ENCODE measurements at regions not wholly inside any gene's neighbourhood (a gene's known extent, or its start where the extent isn't known, plus 50 kb on each side); places are given as distances from the start of the nearest gene placed in this dataset.
A peak's percentile ranks its signal among the peaks of the same experiment; 100 is the strongest.
"Not testable (repeated sequence)": the region's sequence is repeated elsewhere in the genome, so short reads cannot be mapped to it uniquely, and the experiment has no call there.

DNA sequence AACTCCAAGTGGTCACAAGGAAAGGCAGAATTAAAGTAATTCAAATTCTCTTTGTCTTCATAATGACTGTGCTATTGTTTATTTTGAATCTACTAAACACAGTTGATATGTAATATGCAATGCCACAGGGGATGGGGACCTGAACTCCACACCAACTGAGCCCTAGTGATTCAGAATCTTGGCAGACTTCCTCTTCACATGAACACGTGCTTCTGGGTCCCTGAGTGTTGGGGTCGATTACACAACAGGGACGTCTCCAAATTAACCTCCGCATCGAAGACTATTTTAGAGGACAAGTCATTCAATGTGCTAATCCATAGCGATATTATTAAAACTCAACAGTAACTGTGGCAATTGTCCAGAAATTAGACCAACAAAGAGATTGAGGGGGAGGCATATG lies 95.3 kb upstream of the CARD11 start:
- no peak for DNase-seq

DNA sequence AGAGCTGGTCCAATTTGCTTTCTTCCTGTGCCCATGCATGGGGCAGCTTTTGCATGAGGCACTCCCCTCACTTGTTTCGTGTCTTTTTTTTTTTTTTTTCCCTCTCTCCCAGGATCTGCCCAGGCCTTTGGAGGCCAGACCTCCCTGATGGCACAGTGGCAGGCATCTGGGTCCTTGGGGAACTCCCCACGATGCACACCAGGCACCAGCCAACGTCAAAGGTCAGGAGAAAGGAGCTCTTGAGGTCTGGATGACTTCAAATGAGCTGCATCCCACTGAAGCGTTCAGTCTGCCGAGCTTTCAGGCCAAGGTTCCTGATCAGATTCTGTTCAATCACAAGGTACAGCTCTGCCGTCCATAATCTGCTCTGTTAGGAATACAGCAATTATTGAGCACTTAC lies 97.2 kb upstream of the CARD11 start:
- DNase-seq, result no peak

- no peak for DNase-seq
These were observed 97.7 kb upstream of the CARD11 start for GRCh38 chr7:3141326-3141725.

DNA sequence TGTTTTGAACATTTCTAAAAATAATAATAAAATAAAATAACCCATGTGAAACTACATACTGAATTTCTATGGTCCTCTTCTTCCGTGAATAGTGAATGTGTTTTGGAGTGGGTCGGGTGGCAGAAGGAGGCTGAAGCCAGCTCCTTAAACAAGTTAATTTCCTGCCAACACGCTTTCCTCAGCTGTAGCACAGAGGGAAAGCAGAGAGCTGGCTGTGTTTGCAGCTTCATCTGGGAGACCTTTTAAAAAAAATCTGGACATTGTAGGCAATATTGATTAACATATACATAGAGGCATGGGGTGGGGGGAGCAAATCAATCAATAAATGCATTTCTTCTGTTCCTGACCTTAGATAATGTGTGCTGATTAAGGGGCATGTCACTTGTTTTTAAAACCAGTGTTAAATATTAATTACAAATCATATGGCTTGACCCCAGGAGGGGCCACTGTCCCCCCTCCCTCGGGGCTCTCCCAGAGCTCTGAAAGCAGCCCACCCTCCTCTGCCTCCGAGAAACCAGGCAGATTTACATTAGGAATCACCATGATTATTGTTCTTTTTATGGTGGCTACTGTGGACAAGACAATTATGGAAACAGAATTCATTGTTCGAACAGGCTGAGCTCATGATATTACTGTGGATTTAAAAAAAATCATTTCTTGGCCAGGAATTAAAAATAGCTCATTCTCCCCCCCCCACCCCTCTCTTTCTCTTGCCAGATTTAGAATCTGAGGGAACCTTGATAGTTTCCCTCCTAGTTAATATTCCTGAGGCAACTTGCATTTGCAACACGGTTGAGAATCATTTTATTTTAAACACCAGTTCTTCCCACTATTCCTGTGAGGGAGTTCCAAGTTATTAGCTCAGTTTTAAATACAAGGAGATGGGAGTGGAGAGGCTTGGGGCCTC lies 100.5 kb upstream of the CARD11 start:
- DNase-seq, result no peak

GRCh38 chr7:3144776-3145125 lies 101.1 kb upstream of the CARD11 start:
- not testable (repeated sequence) for DNase-seq

GRCh38 chr7:3146571-3147226 lies 103.0 kb upstream of the CARD11 start:
- no peak for DNase-seq

- not testable (repeated sequence) for DNase-seq
These were observed 104.8 kb upstream of the CARD11 start for GRCh38 chr7:3148471-3148870.

- DNase-seq, result no peak
These were observed 105.7 kb upstream of the CARD11 start for GRCh38 chr7:3149231-3149995.

DNA sequence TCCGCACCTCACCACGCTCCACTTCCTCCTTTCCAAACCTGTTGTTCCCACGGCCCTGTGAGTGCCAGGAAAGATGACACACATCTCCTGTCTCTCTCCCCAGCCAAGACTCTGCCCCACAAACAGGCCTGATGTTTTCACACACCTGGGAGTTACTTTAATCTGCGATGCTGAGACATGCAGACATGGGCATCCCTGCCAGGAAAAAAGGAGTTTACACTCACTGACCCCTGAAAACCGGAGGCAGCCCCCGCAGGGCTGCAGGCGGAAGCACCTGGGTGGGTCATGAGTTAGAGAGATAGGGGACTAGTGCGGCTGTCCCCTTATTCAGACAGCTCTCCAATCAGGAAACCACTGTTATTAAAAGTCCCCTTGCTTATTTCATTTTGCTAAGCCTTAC lies 106.4 kb upstream of the CARD11 start:
- DNase-seq, result no peak

- DNase-seq, result no peak
These were observed 108.1 kb upstream of the CARD11 start for GRCh38 chr7:3151784-3152183.

- DNase-seq, result no peak
These were observed 109.0 kb upstream of the CARD11 start for GRCh38 chr7:3152714-3153113.

- no peak for DNase-seq
These were observed 109.5 kb upstream of the CARD11 start for GRCh38 chr7:3153118-3153517.

DNA sequence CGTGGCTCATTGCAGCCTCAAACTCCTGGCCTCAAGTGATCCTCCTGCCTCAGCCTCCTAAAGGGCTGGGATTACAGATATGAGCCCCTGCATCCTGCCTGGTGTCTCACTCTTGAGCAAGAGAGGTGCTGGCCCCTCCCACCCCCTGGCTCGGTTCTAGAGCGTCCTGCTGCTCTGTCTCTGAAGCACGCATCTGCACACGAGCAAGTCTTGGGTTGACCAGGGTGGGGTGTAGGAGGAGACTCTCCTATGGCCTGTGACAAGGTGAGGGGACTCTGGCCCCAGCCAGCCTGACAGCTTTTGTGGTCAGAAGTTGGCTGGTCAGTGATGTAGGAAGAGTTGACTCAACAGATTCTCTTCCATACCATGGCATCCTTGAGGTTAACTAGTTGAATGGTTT lies 110.7 kb upstream of the CARD11 start:
- DNase-seq, result no peak

- peak; percentile 14 for DNase-seq
These were observed 111.3 kb upstream of the CARD11 start for GRCh38 chr7:3154881-3155494.

DNA sequence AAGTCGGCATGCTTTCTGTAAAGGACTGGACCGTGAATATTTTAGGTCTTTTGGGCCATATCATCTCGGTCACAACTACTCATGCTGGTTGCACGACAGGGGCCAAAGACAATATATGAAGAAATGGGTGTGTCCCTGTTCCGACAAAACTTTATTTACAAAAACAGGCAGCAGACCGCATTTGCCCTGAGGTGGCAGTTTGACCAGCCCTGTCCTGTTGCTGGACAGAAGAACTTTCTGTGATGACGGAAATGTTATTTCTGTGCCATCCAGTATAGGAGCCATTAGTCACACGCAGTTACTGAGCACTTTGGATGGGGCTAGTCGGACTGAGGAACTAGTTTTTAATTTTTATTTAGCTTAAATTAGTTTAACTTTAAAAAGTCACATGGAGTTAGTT lies 112.8 kb upstream of the CARD11 start:
- no peak for DNase-seq

- DNase-seq, result no peak
These were observed 114.1 kb upstream of the CARD11 start for GRCh38 chr7:3157566-3158287.

- no peak for DNase-seq
These were observed 114.7 kb upstream of the CARD11 start for GRCh38 chr7:3158341-3158760.

DNA sequence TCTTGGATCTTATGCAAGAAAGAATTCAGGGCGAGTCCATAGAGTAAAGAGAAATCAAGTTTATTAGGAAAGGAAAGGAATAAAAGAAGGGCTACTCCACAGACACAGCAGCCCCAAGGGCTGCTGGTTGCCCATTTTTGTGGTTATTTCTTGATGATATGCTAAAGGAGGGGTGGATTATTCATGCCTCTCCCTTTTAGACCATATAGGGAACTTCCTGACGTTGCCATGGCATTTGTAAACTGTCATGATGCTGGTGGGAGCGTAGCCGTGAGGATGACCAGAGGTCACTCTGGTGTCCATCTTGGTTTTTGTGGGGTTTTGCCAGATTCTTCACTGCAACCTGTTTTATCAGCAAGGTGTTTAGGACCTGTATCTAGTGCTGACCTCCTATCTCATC lies 115.4 kb upstream of the CARD11 start:
- no peak for DNase-seq

GRCh38 chr7:3159445-3159844 lies 115.8 kb upstream of the CARD11 start:
- no peak for DNase-seq

DNA sequence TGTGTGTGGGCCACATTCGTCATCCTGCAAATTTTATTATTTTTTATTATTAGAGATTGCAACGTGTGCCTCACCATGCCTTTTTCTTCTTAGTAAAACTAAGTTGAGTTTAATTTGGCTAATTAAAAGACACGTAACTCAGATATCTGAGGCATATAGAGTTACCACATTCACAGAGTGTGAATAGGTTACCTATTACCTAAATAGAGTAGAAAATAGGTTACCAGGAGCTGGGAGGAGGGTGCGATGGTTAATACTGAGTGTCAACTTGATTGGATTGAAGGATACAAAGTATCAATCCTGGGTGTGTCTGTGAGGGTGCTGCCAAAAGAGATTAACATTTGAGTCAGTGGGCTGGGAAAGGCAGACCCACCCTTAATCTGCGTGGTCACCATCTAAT lies 116.3 kb upstream of the CARD11 start:
- DNase-seq, result not testable (repeated sequence)

GRCh38 chr7:3162289-3162688 lies 118.6 kb upstream of the CARD11 start:
- no peak for DNase-seq

DNA sequence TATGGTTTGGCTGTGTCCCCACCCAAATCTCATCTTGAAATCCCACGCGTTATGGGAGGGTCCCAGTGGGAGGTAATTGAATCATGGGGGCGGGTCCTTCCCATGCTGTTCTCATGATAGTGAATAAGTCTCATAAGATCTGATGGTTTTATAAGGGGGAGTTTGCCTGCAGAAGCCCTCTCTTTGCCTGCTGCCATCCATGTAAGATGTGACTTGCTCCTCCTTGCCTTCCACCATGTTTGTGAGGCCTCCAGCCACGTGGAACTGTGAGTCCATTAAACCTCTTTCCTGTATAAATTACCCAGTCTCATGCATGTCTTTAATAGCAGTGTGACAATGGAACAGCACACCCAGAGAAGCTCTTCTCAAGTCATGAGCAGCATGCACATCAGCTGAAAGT lies 119.1 kb upstream of the CARD11 start:
- DNase-seq, result not testable (repeated sequence)

DNA sequence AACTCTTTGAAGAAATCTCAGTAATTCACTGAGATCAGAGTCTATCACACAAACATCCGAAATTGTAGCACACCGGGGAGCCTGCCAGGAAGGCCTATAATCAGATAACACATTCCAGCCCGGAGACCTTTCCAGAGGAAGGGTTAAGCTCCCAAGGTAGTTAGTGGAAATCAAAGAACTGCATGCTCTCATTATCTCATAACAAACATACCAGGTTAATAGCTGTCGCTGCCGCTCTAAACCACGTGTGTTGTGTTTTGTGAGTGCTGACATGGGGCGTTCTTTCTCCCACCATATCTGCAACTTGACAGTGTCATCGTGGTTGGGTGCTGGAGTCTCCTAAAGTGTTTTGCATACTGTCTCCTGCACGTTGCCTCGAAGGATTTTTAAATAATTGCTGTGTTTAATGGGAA lies 120.7 kb upstream of the CARD11 start:
- no peak for DNase-seq

All from fibroblast of skin of right quadriceps (primary cell).